Germinal center (tissue), 1 donor: ENCODE measurements at regions not wholly inside any gene's neighbourhood (a gene's known extent, or its start where the extent isn't known, plus 50 kb on each side); places are given as distances from the start of the nearest gene placed in this dataset.
"Not testable (repeated sequence)": the region's sequence is repeated elsewhere in the genome, so short reads cannot be mapped to it uniquely, and the experiment has no call there.

ENCODE experiments used
- DNase-seq: peaks from one replicate; pipeline ENCODE4 v3.0.0; 2012; ENCODE audit warnings: mixed read lengths, low spot score

GRCh38 chr1:157368363-157368762 lies 184.0 kb downstream of the FCRL5 start:
- no peak for DNase-seq

DNA sequence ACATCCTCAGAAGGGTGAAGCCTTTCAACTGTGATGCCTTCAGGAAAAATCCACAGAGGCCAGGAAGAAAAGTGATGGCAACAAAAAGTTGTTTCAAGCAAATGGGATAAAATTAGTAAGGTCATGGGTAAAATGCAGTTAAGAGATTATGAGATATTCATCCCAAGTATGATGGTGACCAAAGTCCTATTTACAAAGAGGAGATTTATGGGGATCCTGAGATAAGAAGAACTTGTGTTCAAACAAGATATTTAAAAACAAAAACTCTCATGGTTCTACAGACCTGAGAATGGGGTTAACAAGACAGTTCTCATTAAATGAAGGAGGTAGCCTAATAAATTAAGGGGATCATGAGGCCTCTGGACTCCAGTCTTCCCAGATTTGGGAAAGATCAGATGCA lies 184.4 kb downstream of the FCRL5 start:
- no peak for DNase-seq

GRCh38 chr1:157367091-157367739 lies 185.1 kb downstream of the FCRL5 start:
- DNase-seq, result no peak

GRCh38 chr1:157364612-157365011 lies 187.7 kb downstream of the FCRL5 start:
- no peak for DNase-seq

GRCh38 chr1:157363660-157364140 lies 188.6 kb downstream of the FCRL5 start:
- peak; percentile 64 for DNase-seq

GRCh38 chr1:157360023-157360390 lies 192.3 kb downstream of the FCRL5 start:
- DNase-seq, result no peak

GRCh38 chr1:157359314-157360022 lies 192.8 kb downstream of the FCRL5 start:
- DNase-seq, result no peak

DNA sequence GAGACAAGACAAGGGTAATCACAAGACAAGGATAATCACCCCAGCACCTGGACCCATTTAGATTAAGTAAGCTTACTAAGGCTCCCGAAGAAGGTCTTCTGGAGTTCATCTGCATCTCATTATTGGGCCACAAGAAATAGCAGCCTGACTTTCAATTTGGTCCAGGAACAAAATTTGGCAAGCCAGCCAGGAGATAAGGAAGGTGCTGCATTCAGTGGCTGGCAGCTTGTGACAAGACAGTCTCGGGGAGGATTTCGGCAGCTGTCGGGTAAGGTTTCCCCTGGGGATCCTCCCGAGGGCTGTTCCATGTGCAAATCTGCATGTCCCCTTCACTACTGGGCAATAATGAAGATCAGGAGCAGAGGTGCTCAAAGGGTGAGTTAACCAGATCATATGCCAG lies 195.2 kb downstream of the FCRL5 start:
- DNase-seq, result no peak

DNA sequence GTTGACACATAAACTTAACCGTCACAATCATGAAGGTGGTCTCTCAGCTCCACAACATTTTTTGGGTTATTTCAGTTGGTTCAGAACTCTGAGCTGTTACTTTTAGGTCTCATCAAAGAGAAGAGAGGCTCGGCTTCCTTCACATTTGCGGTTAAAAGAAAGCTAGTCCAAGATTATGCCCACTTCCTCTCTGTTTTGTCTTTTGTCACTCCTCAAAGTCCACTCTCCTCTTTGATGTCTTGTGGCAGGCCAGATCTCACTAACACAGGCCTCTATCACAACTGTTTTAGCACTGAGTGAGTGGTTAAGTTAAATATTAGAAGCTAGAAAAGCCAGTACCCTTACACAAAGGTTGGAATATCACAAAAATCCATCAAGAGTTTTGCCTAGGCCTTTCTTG lies 195.7 kb downstream of the FCRL5 start:
- no peak for DNase-seq

GRCh38 chr1:157353546-157353945 lies 198.8 kb downstream of the FCRL5 start:
- DNase-seq, result no peak

DNA sequence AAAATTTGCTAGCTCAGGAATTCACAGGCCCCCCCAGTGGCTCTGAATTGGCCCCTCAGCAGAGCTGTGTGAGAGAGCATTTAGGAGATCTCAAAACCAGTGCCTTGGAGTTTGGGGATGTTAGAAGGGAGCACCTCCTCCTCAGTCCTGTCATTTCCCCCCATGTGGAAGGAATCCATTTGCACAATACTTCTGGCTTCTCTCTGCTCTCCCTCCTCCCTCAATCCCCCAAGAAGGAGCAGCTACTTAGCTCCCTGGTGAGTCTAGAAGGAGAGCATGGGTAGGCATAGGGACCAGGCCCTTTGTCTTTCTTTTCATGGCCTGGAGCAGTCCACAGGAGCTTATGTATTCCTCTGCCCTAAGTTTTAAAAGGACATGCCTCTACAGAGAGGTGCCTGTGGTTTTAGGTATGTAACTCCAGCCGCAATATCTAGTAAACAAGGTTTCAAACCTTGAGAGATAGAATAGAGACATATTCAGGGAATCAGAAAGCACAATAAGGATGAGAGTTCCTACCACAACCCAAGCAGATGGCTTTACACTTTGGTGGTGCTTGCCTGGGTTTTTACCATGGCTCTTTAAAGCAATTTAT lies 199.4 kb downstream of the FCRL5 start:
- DNase-seq, result no peak

DNA sequence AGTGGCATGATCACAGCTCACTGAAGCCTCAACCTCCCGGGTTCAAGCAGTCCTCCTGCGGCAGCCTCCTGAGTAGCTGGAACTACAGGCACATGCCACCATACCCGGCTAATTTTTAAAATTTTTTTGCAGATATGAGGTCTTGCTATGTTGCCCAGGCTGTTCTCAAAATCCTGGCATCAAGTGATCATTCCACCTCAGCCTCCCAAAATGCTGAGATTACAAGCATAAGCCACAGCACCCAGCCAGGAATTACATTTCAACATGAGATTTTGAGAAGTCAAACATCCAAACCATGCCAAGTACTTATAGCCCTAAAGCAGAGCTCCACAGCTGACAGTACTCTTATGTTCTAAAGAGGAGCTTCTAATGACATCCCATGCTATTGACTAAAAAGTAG lies 200.1 kb downstream of the FCRL5 start:
- DNase-seq, result no peak

DNA sequence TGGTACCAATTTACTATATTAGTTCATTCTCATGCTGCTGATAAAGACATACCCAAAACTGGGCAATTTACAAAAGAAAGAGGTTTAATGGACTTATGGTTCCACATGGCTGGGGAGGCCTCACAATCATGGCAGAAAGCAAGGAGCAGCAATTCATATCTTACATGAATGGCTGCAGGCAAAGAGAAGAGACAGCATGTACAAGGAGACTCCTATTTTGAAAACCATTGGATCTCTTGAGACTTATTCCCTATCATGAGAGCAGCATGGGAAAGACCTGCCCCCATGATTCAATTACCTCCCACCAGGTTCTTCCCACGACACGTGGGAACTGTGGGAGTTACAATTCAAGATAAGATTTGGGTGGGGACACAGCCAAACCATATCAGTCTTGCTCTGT lies 200.5 kb downstream of the FCRL5 start:
- not testable (repeated sequence) for DNase-seq

- no peak for DNase-seq
These were observed 203.5 kb downstream of the FCRL5 start for GRCh38 chr1:157348538-157349480.

DNA sequence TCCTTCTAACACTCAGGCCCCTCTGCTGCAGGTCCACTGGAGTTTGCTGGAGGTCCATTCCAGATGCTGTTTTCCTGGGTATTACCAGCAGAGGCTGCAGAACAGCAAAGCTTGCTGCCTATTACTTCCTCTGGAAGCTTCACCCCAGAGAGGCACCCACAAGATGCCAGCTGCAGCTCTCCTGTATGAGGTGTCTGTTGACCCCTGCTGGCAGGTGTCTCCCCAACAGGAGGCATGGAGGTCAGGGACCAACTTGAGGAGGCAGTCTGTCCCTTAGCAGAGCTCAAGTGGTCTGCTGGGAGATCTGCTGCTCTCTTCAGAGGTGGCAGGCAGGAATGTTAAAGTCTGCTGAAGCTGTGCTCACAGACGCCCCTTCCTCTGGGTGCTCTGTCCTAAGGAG lies 204.8 kb downstream of the FCRL5 start:
- no peak for DNase-seq

GRCh38 chr1:157337785-157338184 lies 199.6 kb upstream of the ETV3 start:
- DNase-seq, result not testable (repeated sequence)

DNA sequence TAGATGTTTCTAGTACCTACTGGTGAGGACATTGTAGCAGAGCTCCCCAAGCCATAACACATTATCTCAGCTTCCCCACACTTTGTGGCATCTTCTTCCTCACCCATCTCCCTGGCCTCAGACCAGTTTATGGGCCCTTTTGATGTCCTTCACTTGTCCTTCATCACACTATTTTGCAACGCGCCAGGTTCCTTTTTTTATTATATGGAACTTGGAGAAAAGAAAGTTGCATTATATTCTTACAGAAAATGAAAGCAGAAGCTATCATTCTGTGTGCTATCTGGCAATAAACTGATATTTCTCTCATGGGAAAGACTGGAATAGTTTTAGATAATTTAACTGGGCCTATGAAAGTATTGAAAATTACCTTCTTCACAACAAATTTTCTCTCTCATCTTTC lies 196.9 kb upstream of the ETV3 start:
- no peak for DNase-seq

GRCh38 chr1:157334041-157334440 lies 195.8 kb upstream of the ETV3 start:
- no peak for DNase-seq

DNA sequence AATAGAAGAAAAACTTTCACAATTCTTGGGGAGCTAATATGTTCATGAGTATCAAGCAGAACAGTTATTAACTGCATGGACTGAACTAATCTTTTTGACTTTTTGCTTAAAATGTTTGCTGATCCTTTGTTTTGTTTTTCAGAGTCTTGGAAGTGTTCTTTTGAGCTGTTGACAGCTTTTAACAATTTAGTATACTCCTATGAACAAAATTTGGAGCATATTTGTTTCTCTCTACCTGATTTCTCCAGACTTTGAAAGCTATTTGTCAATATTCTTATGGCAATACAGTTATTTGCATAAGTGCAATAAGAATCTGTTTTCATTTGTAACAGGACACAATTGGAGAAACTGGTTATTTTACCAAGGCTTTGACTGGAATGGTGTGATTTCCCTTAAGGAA lies 192.0 kb upstream of the ETV3 start:
- not testable (repeated sequence) for DNase-seq

GRCh38 chr1:157328120-157328519 lies 189.9 kb upstream of the ETV3 start:
- not testable (repeated sequence) for DNase-seq

DNA sequence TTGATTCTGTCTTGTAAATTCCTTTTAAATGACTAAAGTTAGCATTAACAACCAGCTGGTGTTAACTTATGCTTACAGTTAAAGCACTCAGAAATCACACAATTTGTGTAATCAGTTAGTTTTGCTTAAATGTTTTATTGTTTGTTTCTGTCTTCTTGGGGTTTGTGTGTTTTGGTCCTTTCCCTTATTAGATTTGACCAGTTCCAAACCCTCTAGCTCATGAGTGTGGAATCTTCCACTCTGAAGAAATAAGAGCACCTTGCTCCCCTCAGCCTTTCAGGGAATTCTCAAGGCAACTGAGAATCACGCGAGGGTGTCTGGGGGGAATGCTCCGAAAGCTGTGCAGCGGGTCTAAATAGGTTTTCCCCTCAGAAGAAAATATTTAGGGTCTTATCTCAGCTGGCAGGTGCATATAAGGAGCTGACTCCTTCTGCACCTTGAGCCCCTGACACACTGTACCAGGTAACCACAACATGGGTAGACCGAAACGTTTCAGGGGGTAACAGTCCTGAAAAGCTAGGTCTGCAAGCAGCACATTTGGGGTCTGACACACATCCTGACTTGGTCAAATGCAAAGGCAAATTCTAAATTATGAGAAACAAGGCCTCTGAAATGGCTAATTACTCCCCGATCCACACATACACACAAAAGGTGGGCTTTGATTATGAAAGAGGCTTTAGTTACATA lies 188.1 kb upstream of the ETV3 start:
- no peak for DNase-seq

- no peak for DNase-seq
These were observed 187.0 kb upstream of the ETV3 start for GRCh38 chr1:157325220-157325619.
